Thyroid gland (tissue), 4 donors: ENCODE measurements at regions not wholly inside any gene's neighbourhood (a gene's known extent, or its start where the extent isn't known, plus 50 kb on each side); places are given as distances from the start of the nearest gene placed in this dataset.

ENCODE experiments used
- CTCF ChIP-seq, 6 experiments: fragments of 200-600 bp in 3 of 6; fragments of 450-650 bp in 3 of 6; sonication (generic) in 3 of 6; IDR thresholded peaks; one replicate each; pipeline ENCODE4 v1.5.1; 2016 to 2019; ENCODE audit warnings: antibody characterized with exemption in 6 of 6, mild to moderate bottlenecking in 2 of 6, inconsistent platforms in 1 of 6, moderate library complexity in 1 of 6
- POLR2A ChIP-seq, 2 donors: fragments of 450-650 bp; IDR thresholded peaks; one replicate each; pipeline ENCODE4 v1.6.1; 2017; ENCODE audit warnings: antibody characterized with exemption in 2 of 2, mild to moderate bottlenecking in 2 of 2, moderate library complexity in 1 of 2

GRCh38 chr2:60214626-60214875 is 338.9 kb downstream of the BCL11A start:
- TF ChIP-seq CTCF (IDR thresholded peaks at IDR 0.05) (no peak), POLR2A (IDR thresholded peaks at IDR 0.05) (no peak)
